ENCODE measurements at regions not wholly inside any gene's neighbourhood (a gene's known extent, or its start where the extent isn't known, plus 50 kb on each side); places are given as distances from the start of the nearest gene placed in this dataset.
A peak's percentile ranks its signal among the peaks of the same experiment; 100 is the strongest.
"Not testable (repeated sequence)": the region's sequence is repeated elsewhere in the genome, so short reads cannot be mapped to it uniquely, and the experiment has no call there.

GRCh38 chr1:200490183-200490582 lies 80.3 kb upstream of the ZNF281 start:
- WGBS, 2 donors (ENCODE audit: low coverage in 1 of 2) = 40 to 59% methylated on average over 1 of the region's 1 CpG
- Histone ChIP-seq H3K4me1 (peaks cover 0 to 4% (median 4%) of the 10 kb centered on the region in 4 donors), H3K9me3 (no peaks in the 10 kb centered on the region), H3K27me3 (no peaks in the 10 kb centered on the region), H3K36me3 (no peaks in the 10 kb centered on the region), H3K4me3 (no peak overlapping the region), H3K27ac (no peak overlapping the region)
- DNase-seq = no peak
- intact Hi-C loops (cut with DNase I; ENCODE audit: low total_unique reads) (no loop called here), in situ Hi-C loops (cut with MboI; ENCODE audit: low pct_ligation_motif_present in 1 of 4, low pct_unique_long_range_greater_than_20kb in 1 of 4, low sequenced_read_pairs in 3 of 4) (loop anchor here (10.0 to 25.0 kb wide), 4 partner anchors 203 to 815 kb away; no protein-coding TSS in a partner anchor)
- no peak for TF ChIP-seq POLR2AphosphoS5 (IDR thresholded peaks at IDR 0.05)
- no peak for TF ChIP-seq EP300 (IDR thresholded peaks at IDR 0.05; ENCODE audit: low read depth)
- no peak for TF ChIP-seq POLR2A (IDR thresholded peaks at IDR 0.05)

GRCh38 chr1:200488375-200489165 lies 78.7 kb upstream of the ZNF281 start:
- H3K4me3 ChIP-seq = no peak overlapping the region
- H3K4me1 ChIP-seq = peaks cover 0 to 4% (median 4%) of the 10 kb centered on the region in 4 donors
- DNase-seq = peak; percentile 53
- in situ Hi-C loops (cut with MboI; ENCODE audit: low pct_ligation_motif_present in 1 of 4, low pct_unique_long_range_greater_than_20kb in 1 of 4, low sequenced_read_pairs in 3 of 4) = loop anchor here (10.0 to 25.0 kb wide), 5 partner anchors 201 to 814 kb away; no protein-coding TSS in a partner anchor
- intact Hi-C loops (cut with DNase I; ENCODE audit: low total_unique reads) = no loop called here
- no peaks in the 10 kb centered on the region for H3K36me3 ChIP-seq
- no peaks in the 10 kb centered on the region for H3K9me3 ChIP-seq
- no peak overlapping the region for H3K27ac ChIP-seq
- no peaks in the 10 kb centered on the region for H3K27me3 ChIP-seq
- WGBS, 2 donors (ENCODE audit: low coverage in 1 of 2) = 24 to 29% methylated on average over 11 to 15 of the region's 15 CpGs
- TF ChIP-seq CTCF (IDR thresholded peaks at IDR 0.05) = peak; percentile 80 to 84 (median 82)
- TF ChIP-seq POLR2AphosphoS5 (IDR thresholded peaks at IDR 0.05) = no peak

- 76 to 84% methylated on average over 3 to 5 of the region's 6 CpGs for WGBS, 2 donors (ENCODE audit: low coverage in 1 of 2)
- no peaks in the 10 kb centered on the region for H3K9me3 ChIP-seq
- in situ Hi-C loops (cut with MboI; ENCODE audit: low pct_ligation_motif_present in 1 of 4, low pct_unique_long_range_greater_than_20kb in 1 of 4, low sequenced_read_pairs in 3 of 4) (loop anchor here (10.0 to 25.0 kb wide), 5 partner anchors 200 to 813 kb away; no protein-coding TSS in a partner anchor), intact Hi-C loops (cut with DNase I; ENCODE audit: low total_unique reads) (no loop called here)
- peaks cover 0 to 4% (median 4%) of the 10 kb centered on the region in 4 donors for H3K4me1 ChIP-seq
- no peak overlapping the region for H3K4me3 ChIP-seq
- no peak for TF ChIP-seq POLR2AphosphoS5 (IDR thresholded peaks at IDR 0.05)
- TF ChIP-seq CTCF (IDR thresholded peaks at IDR 0.05) = no peak
- TF ChIP-seq POLR2A (IDR thresholded peaks at IDR 0.05) = no peak
- no peak for TF ChIP-seq EP300 (IDR thresholded peaks at IDR 0.05; ENCODE audit: low read depth)
- no peaks in the 10 kb centered on the region for H3K27me3 ChIP-seq
- H3K27ac ChIP-seq = no peak overlapping the region
- H3K36me3 ChIP-seq = no peaks in the 10 kb centered on the region
- no peak for DNase-seq
Observed at GRCh38 chr1:200487650-200488049, 77.8 kb upstream of the ZNF281 start.

GRCh38 chr1:200486634-200487033 lies 76.8 kb upstream of the ZNF281 start:
- TF ChIP-seq EP300 (IDR thresholded peaks at IDR 0.05; ENCODE audit: low read depth) (no peak), CTCF (IDR thresholded peaks at IDR 0.05) (no peak), POLR2A (IDR thresholded peaks at IDR 0.05) (no peak), POLR2AphosphoS5 (IDR thresholded peaks at IDR 0.05) (no peak)
- no peaks in the 10 kb centered on the region for H3K9me3 ChIP-seq
- WGBS, 2 donors (ENCODE audit: low coverage in 1 of 2) = 71% methylated on average over 3 of the region's 3 CpGs; no CpG with 5 or more reads in 1 of the 2 donors
- in situ Hi-C loops (cut with MboI; ENCODE audit: low pct_ligation_motif_present in 1 of 4, low pct_unique_long_range_greater_than_20kb in 1 of 4, low sequenced_read_pairs in 3 of 4) = loop anchor here (10.0 to 25.0 kb wide), 5 partner anchors 199 to 812 kb away; no protein-coding TSS in a partner anchor
- intact Hi-C loops (cut with DNase I; ENCODE audit: low total_unique reads) = no loop called here
- no peaks in the 10 kb centered on the region for H3K36me3 ChIP-seq
- peaks cover 0 to 4% (median 4%) of the 10 kb centered on the region in 4 donors for H3K4me1 ChIP-seq
- H3K27ac ChIP-seq = no peak overlapping the region
- no peak overlapping the region for H3K4me3 ChIP-seq
- no peak for DNase-seq
- H3K27me3 ChIP-seq = no peaks in the 10 kb centered on the region

GRCh38 chr1:200484438-200484946 lies 74.7 kb upstream of the ZNF281 start:
- H3K4me3 ChIP-seq; H3K27ac ChIP-seq; H3K27me3 ChIP-seq; H3K9me3 ChIP-seq; H3K36me3 ChIP-seq; DNase-seq; H3K4me1 ChIP-seq; intact Hi-C loops (cut with DNase I; ENCODE audit: low total_unique reads): not testable (repeated sequence)
- 75 to 84% methylated on average over 6 to 7 of the region's 7 CpGs for WGBS, 2 donors (ENCODE audit: low coverage in 1 of 2)
- in situ Hi-C loops (cut with MboI; ENCODE audit: low pct_ligation_motif_present in 1 of 4, low pct_unique_long_range_greater_than_20kb in 1 of 4, low sequenced_read_pairs in 3 of 4) = loop anchor here (10.0 to 25.0 kb wide), 5 partner anchors 197 to 810 kb away; no protein-coding TSS in a partner anchor

All from transverse colon (tissue), 4 donors.